Naive B cell (primary cell): ENCODE measurements at regions not wholly inside any gene's neighbourhood (a gene's known extent, or its start where the extent isn't known, plus 50 kb on each side); places are given as distances from the start of the nearest gene placed in this dataset.

Source experiments
- ATAC-seq, 2 donors: fragments of 150-1000 bp; cut with Tn5 transposase; 2 replicates each; pipeline ENCODE4 v1.10.0; 2021; ENCODE audit warnings: low read depth in 2 of 2, mild to moderate bottlenecking in 2 of 2, moderate library complexity in 2 of 2
- DNase-seq: peaks from one replicate; pipeline ENCODE4 v3.0.0; 2022
- H3K27ac Mint-ChIP-seq, 6 donors: one replicate each; pipeline ENCODE4 v1.8.0; 2020 to 2022; ENCODE audit warnings: mild to moderate bottlenecking in 6 of 6, mixed read lengths in 6 of 6, moderate library complexity in 5 of 6, inconsistent platforms in 2 of 6
- H3K27me3 Mint-ChIP-seq, 3 donors: one replicate each; pipeline ENCODE4 v1.8.0; 2021 to 2022; ENCODE audit warnings: mixed read lengths in 3 of 3, mild to moderate bottlenecking in 1 of 3
- H3K36me3 Mint-ChIP-seq, 2 donors: one replicate each; pipeline ENCODE4 v1.8.0; 2020 to 2022; ENCODE audit warnings: mixed read lengths in 2 of 2, inconsistent platforms in 1 of 2, mild to moderate bottlenecking in 1 of 2
- H3K4me1 Mint-ChIP-seq, 3 donors: one replicate each; pipeline ENCODE4 v1.8.0; 2020 to 2022; ENCODE audit warnings: mixed read lengths in 3 of 3, inconsistent platforms in 1 of 3, mild to moderate bottlenecking in 1 of 3, moderate library complexity in 1 of 3
- H3K4me3 Mint-ChIP-seq, 8 donors: one replicate each; pipeline ENCODE4 v1.8.0; 2020 to 2022; ENCODE audit warnings: mild to moderate bottlenecking in 8 of 8, mixed read lengths in 8 of 8, moderate library complexity in 8 of 8, inconsistent platforms in 2 of 8
- H3K9me3 Mint-ChIP-seq, 7 donors: one replicate each; pipeline ENCODE4 v1.8.0; 2020 to 2022; ENCODE audit warnings: mixed read lengths in 7 of 7, mild to moderate bottlenecking in 5 of 7, inconsistent platforms in 2 of 7, moderate library complexity in 1 of 7

- H3K4me1 Mint-ChIP-seq: no peaks in the 10 kb centered on the region
- no peak overlapping the region for H3K4me3 Mint-ChIP-seq
- H3K27me3 Mint-ChIP-seq: peaks cover 0 to 8% (median 5%) of the 10 kb centered on the region in 3 donors
- DNase-seq: no peak
- no peaks in the 10 kb centered on the region for H3K36me3 Mint-ChIP-seq
- ATAC-seq: no peak
- H3K9me3 Mint-ChIP-seq: peaks cover 0 to 2% (median 0%) of the 10 kb centered on the region in 7 donors
- no peak overlapping the region for H3K27ac Mint-ChIP-seq
Measured at GRCh38 chr17:70552982-70553334, 383.6 kb downstream of the KCNJ2 start.

- H3K4me3 Mint-ChIP-seq: no peak overlapping the region
- peaks cover 0 to 2% (median 0%) of the 10 kb centered on the region in 7 donors for H3K9me3 Mint-ChIP-seq
Measured at GRCh38 chr17:70555723-70556122, 386.4 kb downstream of the KCNJ2 start.

GRCh38 chr17:70558821-70559220, 389.5 kb downstream of the KCNJ2 start:
- ATAC-seq (no peak), DNase-seq (no peak)
- Mint-ChIP-seq H3K27ac (peak overlapping the region in 1 of 6 donors; percentile 6), H3K4me3 (no peak overlapping the region), H3K9me3 (no peaks in the 10 kb centered on the region), H3K36me3 (no peaks in the 10 kb centered on the region), H3K4me1 (no peaks in the 10 kb centered on the region), H3K27me3 (peaks cover 0 to 5% (median 0%) of the 10 kb centered on the region in 3 donors)

More at GRCh38 chr17:70555723-70556122, 386.4 kb downstream of the KCNJ2 start:
- peaks cover 0 to 6% (median 5%) of the 10 kb centered on the region in 3 donors for H3K27me3 Mint-ChIP-seq
- H3K36me3 Mint-ChIP-seq: no peaks in the 10 kb centered on the region
- DNase-seq (no peak), ATAC-seq (no peak)
- no peaks in the 10 kb centered on the region for H3K4me1 Mint-ChIP-seq
- no peak overlapping the region for H3K27ac Mint-ChIP-seq

GRCh38 chr17:70560471-70560870, 391.1 kb downstream of the KCNJ2 start:
- DNase-seq (no peak), ATAC-seq (no peak)
- Mint-ChIP-seq H3K36me3 (no peaks in the 10 kb centered on the region), H3K9me3 (peaks cover 0 to 1% (median 0%) of the 10 kb centered on the region in 7 donors), H3K4me3 (no peak overlapping the region), H3K27me3 (peaks cover 0 to 5% (median 0%) of the 10 kb centered on the region in 3 donors), H3K4me1 (no peaks in the 10 kb centered on the region), H3K27ac (no peak overlapping the region)

GRCh38 chr17:70562137-70562536, 392.8 kb downstream of the KCNJ2 start:
- Mint-ChIP-seq H3K36me3 (no peaks in the 10 kb centered on the region), H3K4me3 (no peak overlapping the region), H3K27me3 (peaks cover 0 to 7% (median 5%) of the 10 kb centered on the region in 3 donors)

GRCh38 chr17:70563281-70563820, 394.0 kb downstream of the KCNJ2 start:
- H3K27ac Mint-ChIP-seq: no peak overlapping the region
- H3K9me3 Mint-ChIP-seq: peaks cover 0 to 1% (median 0%) of the 10 kb centered on the region in 7 donors
- no peak for DNase-seq
- H3K4me3 Mint-ChIP-seq: no peak overlapping the region
- no peaks in the 10 kb centered on the region for H3K4me1 Mint-ChIP-seq
- no peaks in the 10 kb centered on the region for H3K36me3 Mint-ChIP-seq
- no peak for ATAC-seq
- H3K27me3 Mint-ChIP-seq: peaks cover 0 to 7% (median 0%) of the 10 kb centered on the region in 3 donors

More at GRCh38 chr17:70562137-70562536, 392.8 kb downstream of the KCNJ2 start:
- ATAC-seq (no peak), DNase-seq (no peak)
- H3K9me3 Mint-ChIP-seq: peaks cover 0 to 1% (median 0%) of the 10 kb centered on the region in 7 donors
- H3K4me1 Mint-ChIP-seq: no peaks in the 10 kb centered on the region
- no peak overlapping the region for H3K27ac Mint-ChIP-seq

- no peak overlapping the region for H3K4me3 Mint-ChIP-seq
- no peak overlapping the region for H3K27ac Mint-ChIP-seq
- H3K9me3 Mint-ChIP-seq: peaks cover 0 to 1% (median 0%) of the 10 kb centered on the region in 7 donors
- ATAC-seq (no peak), DNase-seq (no peak)
- no peaks in the 10 kb centered on the region for H3K4me1 Mint-ChIP-seq
- peaks cover 0 to 7% (median 0%) of the 10 kb centered on the region in 3 donors for H3K27me3 Mint-ChIP-seq
- no peaks in the 10 kb centered on the region for H3K36me3 Mint-ChIP-seq
Measured at GRCh38 chr17:70564006-70564620, 394.8 kb downstream of the KCNJ2 start.

GRCh38 chr17:70569128-70569527, 399.8 kb downstream of the KCNJ2 start:
- H3K36me3 Mint-ChIP-seq: no peaks in the 10 kb centered on the region
- ATAC-seq: no peak

GRCh38 chr17:70577456-70577855, 408.1 kb downstream of the KCNJ2 start:
- H3K27ac Mint-ChIP-seq: no peak overlapping the region
- H3K36me3 Mint-ChIP-seq: no peaks in the 10 kb centered on the region
- DNase-seq: no peak
- H3K9me3 Mint-ChIP-seq: peaks cover 0 to 10% (median 3%) of the 10 kb centered on the region in 7 donors
- H3K27me3 Mint-ChIP-seq: peaks cover 0 to 7% (median 0%) of the 10 kb centered on the region in 3 donors
- no peak overlapping the region for H3K4me3 Mint-ChIP-seq
- ATAC-seq: no peak
- H3K4me1 Mint-ChIP-seq: no peaks in the 10 kb centered on the region

More at GRCh38 chr17:70569128-70569527, 399.8 kb downstream of the KCNJ2 start:
- DNase-seq: no peak
- Mint-ChIP-seq H3K9me3 (peaks cover 0 to 1% (median 0%) of the 10 kb centered on the region in 7 donors), H3K27ac (no peak overlapping the region), H3K4me3 (no peak overlapping the region), H3K27me3 (peaks cover 0 to 7% (median 0%) of the 10 kb centered on the region in 3 donors), H3K4me1 (no peaks in the 10 kb centered on the region)

- peaks cover 0 to 16% (median 9%) of the 10 kb centered on the region in 7 donors for H3K9me3 Mint-ChIP-seq
- H3K27ac Mint-ChIP-seq: no peak overlapping the region
- no peak for ATAC-seq
- no peak for DNase-seq
- H3K36me3 Mint-ChIP-seq: no peaks in the 10 kb centered on the region
- no peaks in the 10 kb centered on the region for H3K4me1 Mint-ChIP-seq
- H3K4me3 Mint-ChIP-seq: no peak overlapping the region
- peaks cover 0 to 13% (median 0%) of the 10 kb centered on the region in 3 donors for H3K27me3 Mint-ChIP-seq
Measured at GRCh38 chr17:70581459-70581858, 412.1 kb downstream of the KCNJ2 start.

GRCh38 chr17:70582777-70583176, 413.4 kb downstream of the KCNJ2 start:
- H3K27ac Mint-ChIP-seq: no peak overlapping the region
- H3K27me3 Mint-ChIP-seq: peaks cover 0 to 13% (median 0%) of the 10 kb centered on the region in 3 donors
- H3K4me3 Mint-ChIP-seq: no peak overlapping the region
- H3K9me3 Mint-ChIP-seq: peaks cover 0 to 11% (median 9%) of the 10 kb centered on the region in 7 donors
- DNase-seq: no peak
- no peak for ATAC-seq
- no peaks in the 10 kb centered on the region for H3K36me3 Mint-ChIP-seq
- H3K4me1 Mint-ChIP-seq: no peaks in the 10 kb centered on the region

GRCh38 chr17:70584255-70584654, 414.9 kb downstream of the KCNJ2 start:
- ATAC-seq (no peak), DNase-seq (no peak)
- Mint-ChIP-seq H3K27ac (no peak overlapping the region), H3K27me3 (peaks cover 0 to 13% (median 0%) of the 10 kb centered on the region in 3 donors), H3K4me3 (peak overlapping the region in 1 of 8 donors; percentile 12), H3K9me3 (peaks cover 0 to 11% (median 9%) of the 10 kb centered on the region in 7 donors), H3K4me1 (no peaks in the 10 kb centered on the region), H3K36me3 (no peaks in the 10 kb centered on the region)

- Mint-ChIP-seq H3K4me1 (no peaks in the 10 kb centered on the region), H3K4me3 (no peak overlapping the region)
Measured at GRCh38 chr17:70588003-70588402, 418.7 kb downstream of the KCNJ2 start.

GRCh38 chr17:70597774-70598173, 428.4 kb downstream of the KCNJ2 start:
- Mint-ChIP-seq H3K4me3 (no peak overlapping the region), H3K27me3 (no peaks in the 10 kb centered on the region), H3K4me1 (no peaks in the 10 kb centered on the region), H3K36me3 (no peaks in the 10 kb centered on the region), H3K27ac (no peak overlapping the region), H3K9me3 (no peaks in the 10 kb centered on the region)
- DNase-seq (no peak), ATAC-seq (no peak)

More at GRCh38 chr17:70588003-70588402, 418.7 kb downstream of the KCNJ2 start:
- Mint-ChIP-seq H3K9me3 (peaks cover 0 to 11% (median 6%) of the 10 kb centered on the region in 7 donors), H3K36me3 (no peaks in the 10 kb centered on the region), H3K27me3 (peaks cover 0 to 7% (median 0%) of the 10 kb centered on the region in 3 donors), H3K27ac (no peak overlapping the region)
- DNase-seq (no peak), ATAC-seq (no peak)
